Body of pancreas (tissue), 4 donors: ENCODE measurements at regions not wholly inside any gene's neighbourhood (a gene's known extent, or its start where the extent isn't known, plus 50 kb on each side); places are given as distances from the start of the nearest gene placed in this dataset.

ENCODE experiments used
- CTCF ChIP-seq, 7 experiments: fragments of 450-650 bp in 4 of 7; fragments of 200-600 bp in 3 of 7; sonication (generic) in 3 of 7; IDR thresholded peaks; one replicate each; pipeline ENCODE4 v1.5.1; 2016 to 2019; ENCODE audit warnings: antibody characterized with exemption in 7 of 7
- POLR2A ChIP-seq, 3 donors: fragments of 450-650 bp; IDR thresholded peaks; one replicate each; pipeline ENCODE4 v1.6.1; 2016; ENCODE audit warnings: antibody characterized with exemption in 3 of 3, mild to moderate bottlenecking in 2 of 3

GRCh38 chr21:19148056-19148455, 744.5 kb upstream of the TMPRSS15 start:
- TF ChIP-seq CTCF (IDR thresholded peaks at IDR 0.05) (no peak), POLR2A (IDR thresholded peaks at IDR 0.05) (no peak)
